Fibroblast of lung (primary cell): ENCODE measurements at regions not wholly inside any gene's neighbourhood (a gene's known extent, or its start where the extent isn't known, plus 50 kb on each side); places are given as distances from the start of the nearest gene placed in this dataset.

Source experiments
- DNase-seq, 2 donors: peaks; one replicate each; pipeline versions ENCODE4 v3.0.0 to v3.0.0-alpha.2; 2010; ENCODE audit warnings: low read depth in 2 of 2
- H2AFZ ChIP-seq: 2 replicates; pipeline ENCODE4 v1.5.1; 2012; ENCODE audit warnings: low read length, control low read depth, inconsistent platforms
- H3K27ac ChIP-seq: 2 replicates; pipeline ENCODE4 v1.5.1; 2011; ENCODE audit warnings: low read length, control low read depth; ENCODE audit not compliant: insufficient read depth
- H3K27me3 ChIP-seq: 2 replicates; pipeline ENCODE4 v1.5.1; 2011; ENCODE audit warnings: mild to moderate bottlenecking, low read length; ENCODE audit not compliant: control insufficient read depth, insufficient read depth
- H3K36me3 ChIP-seq: 2 replicates; pipeline ENCODE4 v1.5.1; 2011; ENCODE audit warnings: low read length; ENCODE audit not compliant: control insufficient read depth, insufficient read depth
- H3K4me1 ChIP-seq: 2 replicates; pipeline ENCODE4 v1.5.1; 2011; ENCODE audit warnings: low read length; ENCODE audit not compliant: control insufficient read depth, insufficient read depth; ENCODE audit errors: extremely low read depth
- H3K4me2 ChIP-seq: 2 replicates; pipeline ENCODE4 v1.5.1; 2011; ENCODE audit warnings: low read length, control low read depth; ENCODE audit not compliant: insufficient read depth; ENCODE audit errors: extremely low read depth
- H3K4me3 ChIP-seq, 4 experiments: fragments of 200-600 bp in 1 of 4; sonication (generic) in 1 of 4; replicated peaks in 1 of 4; 2 replicates each; pipeline ENCODE4 v1.5.1; 2011 to 2016; ENCODE audit warnings: low read length in 4 of 4, low read depth in 3 of 4, mild to moderate bottlenecking in 3 of 4, control low read depth in 2 of 4, inconsistent platforms in 1 of 4, mixed read lengths in 1 of 4; ENCODE audit not compliant: insufficient read depth in 1 of 4; ENCODE audit errors: control extremely low read depth in 1 of 4
- H3K79me2 ChIP-seq: 2 replicates; pipeline ENCODE4 v1.5.1; 2012; ENCODE audit warnings: mild to moderate bottlenecking, low read length, inconsistent platforms; ENCODE audit not compliant: control insufficient read depth, insufficient read depth
- H3K9ac ChIP-seq: 2 replicates; pipeline ENCODE4 v1.5.1; 2011; ENCODE audit warnings: mild to moderate bottlenecking, low read length, control low read depth; ENCODE audit not compliant: insufficient read depth
- H3K9me3 ChIP-seq: 2 replicates; pipeline ENCODE4 v1.5.1; 2012; ENCODE audit warnings: low read depth, low read length; ENCODE audit not compliant: control insufficient read depth, insufficient read depth
- H4K20me1 ChIP-seq: 2 replicates; pipeline ENCODE4 v1.5.1; 2011; ENCODE audit warnings: low read length; ENCODE audit not compliant: control insufficient read depth, insufficient read depth; ENCODE audit errors: extremely low read depth
- EZH2 ChIP-seq: IDR thresholded peaks from 2 replicates; pipeline ENCODE4 v1.5.1; 2012; ENCODE audit warnings: low read length, control low read depth, mild to moderate bottlenecking; ENCODE audit errors: missing control alignments
- TF ChIP-seq, protein P1 (sequence below), 2 donors: IDR thresholded peaks in 1 of 2; conservative IDR thresholded peaks in 1 of 2; 1 replicate in 1 of 2; 2 replicates in 1 of 2; pipeline ENCODE4 v1.5.1; 2011 to 2012; ENCODE audit warnings: low read length in 2 of 2, control low read depth in 1 of 2, inconsistent platforms in 1 of 2, low read depth in 1 of 2, mild to moderate bottlenecking in 1 of 2

DNA sequence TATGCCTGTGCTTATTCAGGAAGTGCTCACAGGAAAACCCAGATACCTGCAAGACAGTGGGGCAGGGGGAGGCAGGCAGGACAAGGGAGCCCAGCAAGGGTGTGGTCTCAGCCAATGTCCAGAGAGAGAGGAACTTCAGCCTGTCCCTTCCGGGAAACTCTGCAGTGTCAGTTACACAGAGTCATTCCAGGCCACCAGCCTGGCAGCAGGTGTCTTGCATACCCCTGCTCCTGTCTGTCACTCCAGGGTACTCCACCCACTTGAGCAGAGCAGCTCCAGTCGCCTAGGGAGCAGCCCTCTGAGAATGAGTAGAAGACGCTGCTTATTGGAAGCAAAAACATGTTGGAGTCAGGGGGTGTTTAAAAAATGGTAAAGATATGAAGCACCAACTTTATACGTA lies 431.2 kb upstream of the RGMA start:
- no peak for DNase-seq
- no peaks in the 10 kb centered on the region for H3K9me3 ChIP-seq
- no peak for TF ChIP-seq EZH2
- TF ChIP-seq, protein P1, sequence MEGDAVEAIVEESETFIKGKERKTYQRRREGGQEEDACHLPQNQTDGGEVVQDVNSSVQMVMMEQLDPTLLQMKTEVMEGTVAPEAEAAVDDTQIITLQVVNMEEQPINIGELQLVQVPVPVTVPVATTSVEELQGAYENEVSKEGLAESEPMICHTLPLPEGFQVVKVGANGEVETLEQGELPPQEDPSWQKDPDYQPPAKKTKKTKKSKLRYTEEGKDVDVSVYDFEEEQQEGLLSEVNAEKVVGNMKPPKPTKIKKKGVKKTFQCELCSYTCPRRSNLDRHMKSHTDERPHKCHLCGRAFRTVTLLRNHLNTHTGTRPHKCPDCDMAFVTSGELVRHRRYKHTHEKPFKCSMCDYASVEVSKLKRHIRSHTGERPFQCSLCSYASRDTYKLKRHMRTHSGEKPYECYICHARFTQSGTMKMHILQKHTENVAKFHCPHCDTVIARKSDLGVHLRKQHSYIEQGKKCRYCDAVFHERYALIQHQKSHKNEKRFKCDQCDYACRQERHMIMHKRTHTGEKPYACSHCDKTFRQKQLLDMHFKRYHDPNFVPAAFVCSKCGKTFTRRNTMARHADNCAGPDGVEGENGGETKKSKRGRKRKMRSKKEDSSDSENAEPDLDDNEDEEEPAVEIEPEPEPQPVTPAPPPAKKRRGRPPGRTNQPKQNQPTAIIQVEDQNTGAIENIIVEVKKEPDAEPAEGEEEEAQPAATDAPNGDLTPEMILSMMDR (conservative IDR thresholded peaks at IDR 0.05 in 1 of 2, IDR thresholded peaks at IDR 0.05 in 1 of 2; ENCODE audit: low read depth in 1 of 2, low read length in 2 of 2), result no peak
- no peak overlapping the region for H3K4me2 ChIP-seq
- H2AFZ ChIP-seq, result no peak overlapping the region
- H3K36me3 ChIP-seq, result no peaks in the 10 kb centered on the region
- no peaks in the 10 kb centered on the region for H3K4me1 ChIP-seq
- no peak overlapping the region for H3K4me3 ChIP-seq
- H4K20me1 ChIP-seq, result no peaks in the 10 kb centered on the region
- H3K27me3 ChIP-seq, result no peaks in the 10 kb centered on the region
- H3K79me2 ChIP-seq, result no peaks in the 10 kb centered on the region
- H3K27ac ChIP-seq, result no peak overlapping the region
- H3K9ac ChIP-seq, result no peak overlapping the region

DNA sequence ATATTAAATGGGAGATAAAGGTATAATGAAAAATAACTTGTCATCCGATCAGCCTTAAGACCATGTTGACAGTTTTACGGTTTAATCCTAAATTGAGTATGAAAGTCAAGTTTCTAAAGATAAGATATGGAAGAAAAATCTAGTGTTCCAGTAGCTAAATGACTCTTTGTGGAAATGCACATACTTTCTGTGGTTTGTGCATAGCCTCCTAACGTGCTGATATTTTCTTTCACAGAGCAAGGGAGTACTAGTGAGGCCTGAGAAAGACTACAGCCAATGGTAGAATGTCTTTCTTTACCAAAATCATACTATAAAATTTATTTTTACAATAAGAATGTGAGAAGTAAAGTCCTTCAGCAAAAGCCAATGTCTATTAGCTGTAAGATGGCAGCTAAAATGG lies 430.6 kb upstream of the RGMA start:
- H3K79me2 ChIP-seq, result no peaks in the 10 kb centered on the region
- TF ChIP-seq EZH2, result no peak
- TF ChIP-seq, protein P1 (conservative IDR thresholded peaks at IDR 0.05 in 1 of 2, IDR thresholded peaks at IDR 0.05 in 1 of 2; ENCODE audit: low read depth in 1 of 2, low read length in 2 of 2), result no peak
- no peak overlapping the region for H3K4me3 ChIP-seq
- DNase-seq, result peak in 1 of 2 donors; percentile 23
- H3K27ac ChIP-seq, result no peak overlapping the region
- H2AFZ ChIP-seq, result no peak overlapping the region
- no peaks in the 10 kb centered on the region for H3K9me3 ChIP-seq
- H3K4me2 ChIP-seq, result no peak overlapping the region
- no peaks in the 10 kb centered on the region for H3K27me3 ChIP-seq
- no peaks in the 10 kb centered on the region for H3K36me3 ChIP-seq
- H4K20me1 ChIP-seq, result no peaks in the 10 kb centered on the region
- no peaks in the 10 kb centered on the region for H3K4me1 ChIP-seq
- H3K9ac ChIP-seq, result no peak overlapping the region

DNA sequence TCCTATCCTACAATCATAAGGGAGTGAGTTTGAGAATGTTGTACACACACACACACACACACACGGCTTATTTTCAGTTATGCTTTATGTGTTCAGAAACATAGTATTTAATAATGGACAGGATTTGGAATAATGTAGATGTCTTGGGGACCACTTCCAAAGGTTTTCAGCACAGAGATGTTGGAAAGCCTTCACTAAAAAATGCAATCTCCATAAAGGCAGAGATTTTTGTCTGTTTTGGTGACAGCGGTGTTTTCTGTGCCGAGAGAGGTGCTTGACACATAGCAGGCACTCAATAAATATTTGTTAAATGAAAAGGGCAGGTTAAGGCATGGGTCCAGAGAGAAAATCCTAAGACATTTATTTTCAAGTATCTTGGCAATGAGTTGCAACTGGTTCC lies 428.2 kb upstream of the RGMA start:
- Histone ChIP-seq H3K36me3 (no peaks in the 10 kb centered on the region), H3K9me3 (no peaks in the 10 kb centered on the region), H3K9ac (no peak overlapping the region), H4K20me1 (no peaks in the 10 kb centered on the region), H2AFZ (no peak overlapping the region), H3K79me2 (no peaks in the 10 kb centered on the region), H3K4me1 (no peaks in the 10 kb centered on the region), H3K27me3 (no peaks in the 10 kb centered on the region), H3K27ac (no peak overlapping the region), H3K4me3 (no peak overlapping the region), H3K4me2 (no peak overlapping the region)
- TF ChIP-seq, protein P1 (conservative IDR thresholded peaks at IDR 0.05 in 1 of 2, IDR thresholded peaks at IDR 0.05 in 1 of 2; ENCODE audit: low read depth in 1 of 2, low read length in 2 of 2), result no peak
- no peak for DNase-seq
